ENCODE measurements at regions not wholly inside any gene's neighbourhood (a gene's known extent, or its start where the extent isn't known, plus 50 kb on each side); places are given as distances from the start of the nearest gene placed in this dataset.

DNA sequence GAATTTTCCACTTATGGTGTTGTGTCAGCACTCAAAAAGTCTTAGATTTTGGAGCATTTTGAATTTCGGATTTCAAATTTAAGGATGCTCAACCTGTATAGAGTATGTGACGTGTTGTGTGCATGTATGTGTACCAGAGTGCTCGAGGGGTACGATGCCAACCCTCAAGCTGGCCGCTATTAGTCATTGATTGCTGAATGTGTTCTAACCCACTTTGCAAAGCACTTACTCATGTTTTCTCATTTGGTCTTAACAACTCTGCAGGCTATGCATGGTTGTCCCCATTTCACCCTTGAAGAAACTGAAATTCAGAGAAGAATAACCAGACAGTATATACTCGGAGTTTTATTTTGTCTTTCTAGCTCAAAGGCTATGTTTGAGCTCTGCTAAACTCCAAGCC is 196.4 kb upstream of the TENM4 start:
- TF ChIP-seq, protein P1, sequence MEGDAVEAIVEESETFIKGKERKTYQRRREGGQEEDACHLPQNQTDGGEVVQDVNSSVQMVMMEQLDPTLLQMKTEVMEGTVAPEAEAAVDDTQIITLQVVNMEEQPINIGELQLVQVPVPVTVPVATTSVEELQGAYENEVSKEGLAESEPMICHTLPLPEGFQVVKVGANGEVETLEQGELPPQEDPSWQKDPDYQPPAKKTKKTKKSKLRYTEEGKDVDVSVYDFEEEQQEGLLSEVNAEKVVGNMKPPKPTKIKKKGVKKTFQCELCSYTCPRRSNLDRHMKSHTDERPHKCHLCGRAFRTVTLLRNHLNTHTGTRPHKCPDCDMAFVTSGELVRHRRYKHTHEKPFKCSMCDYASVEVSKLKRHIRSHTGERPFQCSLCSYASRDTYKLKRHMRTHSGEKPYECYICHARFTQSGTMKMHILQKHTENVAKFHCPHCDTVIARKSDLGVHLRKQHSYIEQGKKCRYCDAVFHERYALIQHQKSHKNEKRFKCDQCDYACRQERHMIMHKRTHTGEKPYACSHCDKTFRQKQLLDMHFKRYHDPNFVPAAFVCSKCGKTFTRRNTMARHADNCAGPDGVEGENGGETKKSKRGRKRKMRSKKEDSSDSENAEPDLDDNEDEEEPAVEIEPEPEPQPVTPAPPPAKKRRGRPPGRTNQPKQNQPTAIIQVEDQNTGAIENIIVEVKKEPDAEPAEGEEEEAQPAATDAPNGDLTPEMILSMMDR (IDR thresholded peaks at IDR 0.05) = no peak
- no peak for TF ChIP-seq EZH2 (IDR thresholded peaks at IDR 0.05)
- no peak for TF ChIP-seq EZH2phosphoT487 (IDR thresholded peaks at IDR 0.05)

All from neural progenitor cell (in vitro differentiated cells).